H1 (cell line): ENCODE measurements at regions not wholly inside any gene's neighbourhood (a gene's known extent, or its start where the extent isn't known, plus 50 kb on each side); places are given as distances from the start of the nearest gene placed in this dataset.

ENCODE experiments used
- EP300 ChIP-seq, 2 experiments: IDR thresholded peaks; 1 replicate in 1 of 2; 2 replicates in 1 of 2; pipeline ENCODE4 v1.6.1; 2011 to 2012; ENCODE audit warnings: low read depth in 2 of 2, low read length in 2 of 2, mild to moderate bottlenecking in 2 of 2, borderline replicate concordance in 1 of 2, inconsistent platforms in 1 of 2, moderate library complexity in 1 of 2
- JUND ChIP-seq: IDR thresholded peaks from 2 replicates; pipeline ENCODE4 v1.6.1; 2011; ENCODE audit warnings: mild to moderate bottlenecking, improper control_type of control experiment, low read length
- SRF ChIP-seq: IDR thresholded peaks from 2 replicates; pipeline ENCODE4 v1.6.1; 2011; ENCODE audit warnings: mild to moderate bottlenecking, low read depth, low read length, moderate library complexity

GRCh38 chr13:107573184-107573583 lies 642.2 kb downstream of the LIG4 start (continued):
- TF ChIP-seq EP300 (IDR thresholded peaks at IDR 0.05; ENCODE audit: borderline replicate concordance in 1 of 2, low read depth in 2 of 2, low read length in 2 of 2) (no peak), SRF (no peak), JUND (no peak)
